Gastrocnemius medialis (tissue), 4 donors: ENCODE measurements at regions not wholly inside any gene's neighbourhood (a gene's known extent, or its start where the extent isn't known, plus 50 kb on each side); places are given as distances from the start of the nearest gene placed in this dataset.

Experiments used
- ATAC-seq, 2 donors: fragments of 150-250 bp; one replicate each; pipeline ENCODE4 v1.9.1; 2016
- DNase-seq, 2 donors: peaks; one replicate each; pipeline ENCODE4 v3.0.0-alpha.2; 2019
- H3K27ac ChIP-seq, 4 donors: fragments of 200-600 bp; sonication (generic); 1 replicate in 1 of 4; 2 replicates in 3 of 4; pipeline ENCODE4 v1.5.1; 2016 to 2018; ENCODE audit warnings: mild to moderate bottlenecking in 2 of 4, moderate library complexity in 1 of 4
- H3K27me3 ChIP-seq, 3 donors: fragments of 200-600 bp; sonication (generic) in 2 of 3; 1 replicate in 1 of 3; 2 replicates in 2 of 3; pipeline versions ENCODE4 v1.5.1 to v1.6.0; 2016 to 2019; ENCODE audit warnings: mild to moderate bottlenecking in 1 of 3, moderate library complexity in 1 of 3
- H3K36me3 ChIP-seq, 2 donors: fragments of 200-600 bp; sonication (generic) in 1 of 2; one replicate each; pipeline ENCODE4 v1.5.1; 2017 to 2018
- H3K4me1 ChIP-seq, 2 donors: fragments of 200-600 bp; sonication (generic) in 1 of 2; one replicate each; pipeline ENCODE4 v1.5.1; 2016 to 2017; ENCODE audit warnings: mild to moderate bottlenecking in 2 of 2
- H3K4me3 ChIP-seq, 4 donors: fragments of 200-600 bp; sonication (generic) in 3 of 4; 1 replicate in 1 of 4; 2 replicates in 3 of 4; pipeline ENCODE4 v1.5.1; 2016 to 2019; ENCODE audit warnings: mild to moderate bottlenecking in 2 of 4
- H3K9me3 ChIP-seq, 3 donors: fragments of 200-600 bp; sonication (generic) in 2 of 3; 1 replicate in 1 of 3; 2 replicates in 2 of 3; pipeline ENCODE4 v1.5.1; 2016 to 2019
- CTCF ChIP-seq, 5 experiments: fragments of 450-650 bp in 3 of 5; fragments of 200-600 bp in 2 of 5; sonication (generic) in 2 of 5; IDR thresholded peaks in 4 of 5; conservative IDR thresholded peaks in 1 of 5; 1 replicate in 4 of 5; 2 replicates in 1 of 5; pipeline ENCODE4 v1.5.1; 2016 to 2019; ENCODE audit warnings: antibody characterized with exemption in 5 of 5, mild to moderate bottlenecking in 3 of 5, moderate library complexity in 3 of 5
- POLR2A ChIP-seq, 2 donors: fragments of 450-650 bp; IDR thresholded peaks; one replicate each; pipeline ENCODE4 v1.6.1; 2017; ENCODE audit warnings: antibody characterized with exemption in 2 of 2, mild to moderate bottlenecking in 2 of 2, moderate library complexity in 2 of 2
- in situ Hi-C, 4 donors: fragments of 200-750 bp; cut with MboI; loops; one replicate each; pipeline versions ENCODE4 v1.15.0 to v1.8.0; 2017; ENCODE audit warnings: low sequenced_read_pairs in 4 of 4
- intact Hi-C: fragments of 100-400 bp; cut with DNase I; formaldehyde crosslinking; loops from one replicate; pipeline ENCODE4 v1.15.1; 2023; ENCODE audit warnings: low total_unique reads

GRCh38 chr3:8445861-8446260, 55.8 kb upstream of the LMCD1 start:
- intact Hi-C loops = no loop called here
- Histone ChIP-seq H3K9me3 (no peaks in the 10 kb centered on the region), H3K27me3 (no peaks in the 10 kb centered on the region), H3K36me3 (no peaks in the 10 kb centered on the region), H3K4me3 (no peak overlapping the region), H3K27ac (peak overlapping the region in 1 of 4 donors; percentile 72), H3K4me1 (peaks cover 0 to 9% of the 10 kb centered on the region in 2 donors)
- in situ Hi-C loops = no loop called here
- DNase-seq = no peak
- ATAC-seq = no peak
- no peak for TF ChIP-seq POLR2A (IDR thresholded peaks at IDR 0.05)
- no peak for TF ChIP-seq CTCF (IDR thresholded peaks at IDR 0.05 in 4 of 5, conservative IDR thresholded peaks at IDR 0.05 in 1 of 5)

DNA sequence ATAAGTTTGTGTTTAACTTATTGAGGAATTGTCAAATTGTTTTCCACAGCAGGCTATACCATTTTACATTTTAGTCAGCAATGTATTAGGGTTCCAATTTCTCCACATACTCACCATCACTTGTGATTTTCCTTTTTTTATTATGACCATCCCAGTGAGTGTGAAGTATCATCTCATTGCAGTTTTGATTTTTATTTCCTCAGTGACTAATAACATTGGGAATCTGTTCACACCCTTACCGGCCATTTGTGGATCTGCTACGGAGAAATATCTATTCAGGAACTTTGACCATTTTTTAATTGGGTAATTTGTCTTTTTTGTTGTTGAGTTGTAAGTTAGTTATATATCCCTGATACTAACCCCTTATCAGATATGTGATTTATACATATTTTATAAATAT, 54.8 kb upstream of the LMCD1 start:
- TF ChIP-seq CTCF (IDR thresholded peaks at IDR 0.05 in 4 of 5, conservative IDR thresholded peaks at IDR 0.05 in 1 of 5) = no peak
- no peak for TF ChIP-seq POLR2A (IDR thresholded peaks at IDR 0.05)
- Histone ChIP-seq H3K27ac (no peak overlapping the region), H3K4me3 (no peak overlapping the region), H3K4me1 (peaks cover 0 to 9% of the 10 kb centered on the region in 2 donors), H3K36me3 (no peaks in the 10 kb centered on the region), H3K9me3 (no peaks in the 10 kb centered on the region), H3K27me3 (no peaks in the 10 kb centered on the region)
- intact Hi-C loops = no loop called here
- DNase-seq = no peak
- in situ Hi-C loops = no loop called here
- no peak for ATAC-seq

GRCh38 chr3:8450618-8451017, 51.0 kb upstream of the LMCD1 start:
- Histone ChIP-seq H3K27ac (no peak overlapping the region), H3K9me3 (no peaks in the 10 kb centered on the region), H3K27me3 (no peaks in the 10 kb centered on the region), H3K4me1 (no peaks in the 10 kb centered on the region), H3K36me3 (no peaks in the 10 kb centered on the region), H3K4me3 (no peak overlapping the region)
- no peak for DNase-seq
- in situ Hi-C loops (no loop called here), intact Hi-C loops (no loop called here)
- TF ChIP-seq CTCF (IDR thresholded peaks at IDR 0.05 in 4 of 5, conservative IDR thresholded peaks at IDR 0.05 in 1 of 5) = no peak
- TF ChIP-seq POLR2A (IDR thresholded peaks at IDR 0.05) = no peak
- no peak for ATAC-seq

DNA sequence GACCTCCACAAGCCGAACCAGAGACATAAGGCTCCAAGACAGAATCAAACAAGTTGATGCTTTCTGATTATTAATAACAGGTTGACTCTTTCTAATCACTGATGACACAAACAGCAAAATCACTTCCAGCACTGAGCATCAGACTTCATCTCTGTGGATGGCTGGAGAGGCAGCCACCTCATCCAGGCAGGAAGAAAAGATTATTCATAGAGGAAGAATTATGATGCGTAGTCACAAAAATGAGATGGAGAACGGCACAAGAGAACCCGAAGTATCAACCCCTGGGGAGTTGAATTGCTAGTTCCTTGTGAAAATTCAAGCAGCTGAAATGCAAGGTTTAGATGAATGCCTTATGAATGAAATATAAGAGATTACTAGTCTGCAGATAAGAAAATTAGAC, 49.9 kb upstream of the LMCD1 start:
- intact Hi-C loops = no loop called here

More for the DNA sequence above, 49.9 kb upstream of the LMCD1 start:
- DNase-seq (no peak), ATAC-seq (no peak)
- Histone ChIP-seq H3K27me3 (no peaks in the 10 kb centered on the region), H3K9me3 (no peaks in the 10 kb centered on the region), H3K36me3 (no peaks in the 10 kb centered on the region), H3K27ac (no peak overlapping the region), H3K4me1 (no peaks in the 10 kb centered on the region), H3K4me3 (no peak overlapping the region)
- in situ Hi-C loops = no loop called here
- TF ChIP-seq POLR2A (IDR thresholded peaks at IDR 0.05) (no peak), CTCF (IDR thresholded peaks at IDR 0.05 in 4 of 5, conservative IDR thresholded peaks at IDR 0.05 in 1 of 5) (no peak)
